ENCODE measurements at regions not wholly inside any gene's neighbourhood (a gene's known extent, or its start where the extent isn't known, plus 50 kb on each side); places are given as distances from the start of the nearest gene placed in this dataset.
"Not testable (repeated sequence)": the region's sequence is repeated elsewhere in the genome, so short reads cannot be mapped to it uniquely, and the experiment has no call there.

DNA sequence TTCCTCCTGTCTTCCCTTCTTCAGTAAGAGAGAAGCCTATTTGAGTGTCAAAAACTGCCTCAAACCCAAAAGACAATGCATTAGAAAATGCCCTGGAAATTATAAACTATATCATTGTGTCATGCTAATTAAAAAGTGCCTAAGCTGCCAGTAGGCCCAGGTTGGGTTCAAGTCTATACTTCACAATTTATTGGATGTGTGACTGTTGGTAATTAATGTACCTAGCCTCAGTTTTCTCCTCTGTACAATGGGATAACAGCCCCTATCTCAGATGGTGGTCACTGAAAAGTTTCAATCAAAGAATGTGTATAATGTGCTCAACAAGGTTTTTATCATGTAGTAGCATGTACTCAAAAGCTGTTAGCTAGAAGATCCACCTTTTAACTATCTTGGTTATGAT is 246.9 kb upstream of the DUSP10 start:
- TF ChIP-seq POLR2A (IDR thresholded peaks at IDR 0.05), result no peak
- no peak for TF ChIP-seq CTCF (IDR thresholded peaks at IDR 0.05)
- intact Hi-C loops (cut with DNase I; ENCODE audit: low total_unique reads), result no loop called here
- DNase-seq (ENCODE audit: low spot score in 2 of 2), result no peak
- H3K4me3 ChIP-seq (ENCODE audit: low read depth, poor library complexity, severe bottlenecking), result no peak overlapping the region

DNA sequence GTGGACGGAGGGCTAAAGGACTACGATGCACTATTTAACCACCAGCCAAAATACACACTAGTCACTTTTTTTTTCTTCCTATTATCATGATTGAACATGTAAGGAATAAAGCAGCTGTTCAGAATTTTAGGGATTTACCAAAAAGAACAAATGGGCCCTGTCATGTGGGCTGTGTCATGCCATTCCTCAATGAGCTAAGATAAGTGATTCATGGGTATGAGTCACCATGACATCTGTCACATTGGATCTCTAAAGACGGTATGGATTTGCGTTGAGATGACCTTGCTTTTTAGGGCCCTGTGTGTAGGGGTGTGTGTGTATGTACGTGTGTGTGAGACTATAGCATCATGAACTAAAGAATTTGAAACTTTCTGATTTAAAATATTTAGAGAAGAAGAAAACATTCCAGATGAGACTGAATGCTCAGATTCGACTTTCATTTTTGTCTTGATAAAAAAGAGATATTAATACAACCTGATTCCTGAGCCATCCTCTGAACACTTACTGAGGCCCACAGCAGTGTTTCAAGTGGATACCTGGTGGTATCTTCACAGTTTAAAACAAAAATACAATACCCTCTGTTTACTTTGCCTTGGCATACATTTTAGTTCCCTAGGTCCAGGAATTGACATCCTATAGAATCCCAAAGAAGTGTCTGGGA is 246.1 kb upstream of the DUSP10 start:
- 52 to 61% methylated on average over 6 of the region's 6 CpGs for WGBS, 2 donors
- intact Hi-C loops (cut with DNase I; ENCODE audit: low total_unique reads), result no loop called here
- no peak for TF ChIP-seq POLR2A (IDR thresholded peaks at IDR 0.05)
- no peak for TF ChIP-seq CTCF (IDR thresholded peaks at IDR 0.05)
- no peak for DNase-seq (ENCODE audit: low spot score in 2 of 2)
- no peak overlapping the region for H3K4me3 ChIP-seq (ENCODE audit: low read depth, poor library complexity, severe bottlenecking)

DNA sequence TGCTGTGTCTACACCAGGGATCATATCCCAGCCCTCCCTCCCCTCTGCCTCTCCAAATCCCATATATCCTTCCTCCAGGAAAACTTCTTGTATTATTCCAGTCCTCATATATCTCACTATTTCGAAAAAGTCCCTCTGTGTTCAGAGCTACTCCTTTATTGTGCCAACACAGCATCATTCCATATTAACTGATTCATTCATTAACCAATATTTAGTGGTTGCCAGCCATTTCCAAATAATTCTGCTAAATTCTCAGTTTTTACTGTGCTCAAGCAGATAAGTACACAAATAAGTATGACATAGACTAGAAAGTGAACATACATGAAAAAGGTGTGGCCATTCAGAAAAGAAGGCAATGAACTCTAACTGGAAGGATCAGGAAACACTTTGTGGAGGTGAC is 241.6 kb upstream of the DUSP10 start:
- no peak for DNase-seq (ENCODE audit: low spot score in 2 of 2)
- no peak for TF ChIP-seq CTCF (IDR thresholded peaks at IDR 0.05)
- no peak for TF ChIP-seq POLR2A (IDR thresholded peaks at IDR 0.05)
- H3K4me3 ChIP-seq (ENCODE audit: low read depth, poor library complexity, severe bottlenecking), result no peak overlapping the region
- intact Hi-C loops (cut with DNase I; ENCODE audit: low total_unique reads), result no loop called here
- 65 to 70% methylated on average over 1 of the region's 1 CpG for WGBS, 2 donors

DNA sequence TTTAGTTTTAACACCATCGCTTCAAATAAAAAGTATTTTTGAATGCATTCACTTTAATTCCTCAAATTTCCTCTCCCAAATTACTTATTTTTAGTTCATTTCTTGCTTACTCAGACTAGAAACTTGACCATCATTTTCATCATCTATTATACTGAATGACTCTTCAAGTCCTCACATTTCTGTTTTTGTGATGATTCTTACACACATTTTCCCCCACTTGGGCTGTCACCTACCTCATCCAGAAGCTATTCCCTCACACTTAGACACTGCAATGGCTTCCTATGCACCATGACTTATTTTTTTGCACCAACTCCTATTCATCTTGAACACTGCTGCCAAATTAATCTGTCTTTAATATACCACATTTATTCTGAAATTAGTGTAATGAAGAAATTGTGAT is 239.6 kb upstream of the DUSP10 start:
- no peak overlapping the region for H3K4me3 ChIP-seq (ENCODE audit: low read depth, poor library complexity, severe bottlenecking)
- TF ChIP-seq CTCF (IDR thresholded peaks at IDR 0.05), result no peak
- no peak for TF ChIP-seq POLR2A (IDR thresholded peaks at IDR 0.05)
- DNase-seq (ENCODE audit: low spot score in 2 of 2), result no peak
- WGBS, 2 donors, result 89 to 100% methylated on average over 1 of the region's 1 CpG
- intact Hi-C loops (cut with DNase I; ENCODE audit: low total_unique reads), result no loop called here

DNA sequence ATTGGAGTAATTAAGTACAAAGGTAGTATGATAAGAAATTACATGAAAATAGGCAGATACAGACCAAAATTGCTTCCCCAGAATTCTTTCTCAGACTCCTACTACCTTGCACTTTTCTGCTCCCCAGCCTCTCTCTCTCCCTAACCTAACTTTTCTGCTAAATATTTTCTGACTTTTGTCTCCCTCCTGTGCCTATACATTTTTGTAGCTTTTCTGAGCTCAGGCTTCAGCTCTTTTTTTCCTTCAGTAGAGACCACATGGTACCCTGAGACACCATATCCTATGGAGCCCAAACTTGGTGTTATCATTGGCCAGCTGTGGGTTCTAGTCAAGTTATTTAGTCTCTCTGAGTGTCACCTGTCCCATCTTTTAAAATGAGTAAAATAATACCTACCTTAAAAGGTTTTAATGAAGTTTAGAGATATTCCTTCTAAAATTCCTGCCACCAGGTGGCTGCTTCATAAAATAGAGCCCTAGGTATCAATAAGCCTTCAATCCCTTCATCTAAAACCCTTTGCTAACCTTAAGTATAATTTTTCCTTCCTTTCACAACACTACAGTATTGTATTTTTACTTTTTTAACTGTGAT is 237.6 kb upstream of the DUSP10 start:
- intact Hi-C loops (cut with DNase I; ENCODE audit: low total_unique reads), result no loop called here
- no peak for DNase-seq (ENCODE audit: low spot score in 2 of 2)
- TF ChIP-seq POLR2A (IDR thresholded peaks at IDR 0.05) (no peak), CTCF (IDR thresholded peaks at IDR 0.05) (no peak)
- no peak overlapping the region for H3K4me3 ChIP-seq (ENCODE audit: low read depth, poor library complexity, severe bottlenecking)

DNA sequence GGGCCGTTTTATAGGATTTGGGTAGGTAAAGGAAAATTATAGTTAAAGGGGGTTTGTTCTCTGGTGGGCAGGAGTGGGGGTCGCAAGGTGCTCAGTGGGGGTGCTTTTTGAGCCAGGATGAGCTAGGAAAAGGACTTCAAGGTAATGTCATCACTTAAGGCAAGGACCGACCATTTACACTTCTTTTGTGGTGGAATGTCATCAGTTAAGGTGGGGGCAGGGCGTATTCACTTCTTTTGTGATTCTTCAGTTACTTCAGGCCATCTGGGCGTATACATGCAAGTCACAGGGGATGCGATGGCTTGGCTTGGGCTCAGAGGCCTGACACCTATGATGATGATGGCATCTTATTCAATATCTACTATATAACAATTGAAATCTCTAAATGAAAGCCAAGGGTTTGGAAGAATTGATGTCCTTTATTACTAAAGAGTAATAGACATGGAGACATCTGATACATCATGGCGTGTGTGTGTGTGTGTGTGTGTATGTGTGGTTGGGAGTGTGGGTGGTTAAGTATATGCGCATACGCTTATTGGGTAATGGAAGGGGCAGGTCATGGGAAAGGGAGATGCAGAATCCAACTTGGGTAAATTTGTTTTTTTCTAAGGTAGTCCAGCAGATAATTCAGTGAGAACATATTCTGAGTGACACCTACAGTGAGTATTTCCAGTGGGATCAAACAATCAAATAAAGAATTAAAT is 236.9 kb upstream of the DUSP10 start:
- 80 to 92% methylated on average over 9 of the region's 9 CpGs for whole genome bisulfite sequencing, 2 donors
- H3K4me3 ChIP-seq (ENCODE audit: low read depth, poor library complexity, severe bottlenecking); intact Hi-C loops (cut with DNase I; ENCODE audit: low total_unique reads); DNase-seq (ENCODE audit: low spot score in 2 of 2): not testable (repeated sequence)

GRCh38 chr1:221973787-221974186 is 231.9 kb upstream of the DUSP10 start:
- H3K4me3 ChIP-seq (ENCODE audit: low read depth, poor library complexity, severe bottlenecking); DNase-seq (ENCODE audit: low spot score in 2 of 2); intact Hi-C loops (cut with DNase I; ENCODE audit: low total_unique reads): not testable (repeated sequence)
- WGBS, 2 donors, result 64 to 88% methylated on average over 3 of the region's 3 CpGs
